GM12891 (cell line): ENCODE measurements at regions not wholly inside any gene's neighbourhood (a gene's known extent, or its start where the extent isn't known, plus 50 kb on each side); places are given as distances from the start of the nearest gene placed in this dataset.
"Not testable (repeated sequence)": the region's sequence is repeated elsewhere in the genome, so short reads cannot be mapped to it uniquely, and the experiment has no call there.

Experiments
- POLR2A ChIP-seq: IDR thresholded peaks from 2 replicates; pipeline ENCODE4 v1.6.1; 2011; ENCODE audit warnings: low read depth, low read length, control low read depth
- POU2F2 ChIP-seq: IDR thresholded peaks from 2 replicates; pipeline ENCODE4 v1.6.1; 2011; ENCODE audit warnings: low read depth, mild to moderate bottlenecking, control low read depth, low read length, moderate library complexity
- TAF1 ChIP-seq: IDR thresholded peaks from 2 replicates; pipeline ENCODE4 v1.6.1; 2011; ENCODE audit warnings: low read depth, low read length, control low read depth

DNA sequence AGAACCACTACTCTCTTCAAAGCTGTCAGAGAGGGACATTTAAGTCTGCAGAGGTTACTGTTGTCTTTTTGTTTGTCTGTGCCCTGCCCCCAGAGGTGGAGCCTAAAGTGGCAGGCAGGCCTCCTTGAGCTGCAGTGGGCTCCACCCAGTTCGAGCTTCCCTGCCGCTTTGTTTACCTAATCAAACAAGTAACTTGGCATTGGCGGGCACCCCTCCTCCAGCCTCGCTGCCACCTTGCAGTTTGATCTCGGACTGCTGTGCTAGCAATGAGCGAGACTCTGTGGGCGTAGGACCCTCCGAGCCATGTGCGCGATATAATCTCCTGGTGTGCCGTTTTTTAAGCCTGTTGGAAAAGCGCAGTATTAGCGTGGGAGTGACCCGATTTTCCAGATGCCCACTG is 920.7 kb downstream of the REEP3 start:
- not testable (repeated sequence) for TF ChIP-seq POU2F2, POLR2A, TAF1
